ENCODE measurements at regions not wholly inside any gene's neighbourhood (a gene's known extent, or its start where the extent isn't known, plus 50 kb on each side); places are given as distances from the start of the nearest gene placed in this dataset.
A peak's percentile ranks its signal among the peaks of the same experiment; 100 is the strongest.

- DNase-seq: no peak
Measured at GRCh38 chr4:80145739-80146138, 51.6 kb upstream of the PRDM8 start.

DNA sequence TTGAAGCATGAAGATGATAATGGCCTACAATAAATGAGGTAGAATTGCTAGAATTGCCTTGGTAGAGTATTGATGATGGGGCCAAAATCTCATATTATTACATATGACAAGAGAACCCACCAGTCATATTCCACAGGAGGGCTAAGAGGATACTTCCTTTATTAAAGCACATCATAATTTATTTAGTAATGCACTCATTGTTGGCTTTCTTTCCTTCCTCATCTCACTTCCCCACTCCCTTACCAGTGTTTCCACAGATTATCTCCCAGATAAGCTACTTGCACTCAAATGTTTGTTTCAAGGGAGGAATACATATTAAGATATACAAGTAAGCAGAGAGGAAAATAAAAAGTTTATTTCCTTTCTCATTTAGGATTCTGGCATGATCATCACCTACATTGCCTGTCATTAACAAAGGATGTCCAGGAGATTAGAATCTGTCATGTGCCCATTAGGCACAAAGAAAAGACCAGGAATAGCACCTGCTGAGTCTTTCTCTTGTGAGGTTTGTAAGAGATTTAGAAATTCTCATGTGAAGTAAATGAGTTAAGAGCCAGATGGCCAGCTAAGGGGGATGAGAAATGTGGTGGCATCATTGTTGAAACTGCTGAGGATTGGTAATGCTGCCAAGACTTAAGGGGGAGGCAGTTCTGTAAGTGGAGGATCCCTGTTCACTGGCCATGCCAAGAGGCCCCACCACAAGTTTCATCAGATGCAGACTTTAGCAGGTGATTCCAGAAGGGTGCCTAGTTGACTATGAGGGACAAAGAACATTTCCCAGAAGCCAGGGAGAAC lies 52.4 kb upstream of the PRDM8 start:
- no peak for DNase-seq

GRCh38 chr4:80143307-80143679 lies 54.0 kb upstream of the PRDM8 start:
- no peak for DNase-seq

GRCh38 chr4:80142394-80143306 lies 54.7 kb upstream of the PRDM8 start:
- DNase-seq: no peak

GRCh38 chr4:80141543-80141942 lies 55.8 kb upstream of the PRDM8 start:
- DNase-seq: no peak

GRCh38 chr4:80140194-80140593 lies 57.1 kb upstream of the PRDM8 start:
- DNase-seq: no peak

DNA sequence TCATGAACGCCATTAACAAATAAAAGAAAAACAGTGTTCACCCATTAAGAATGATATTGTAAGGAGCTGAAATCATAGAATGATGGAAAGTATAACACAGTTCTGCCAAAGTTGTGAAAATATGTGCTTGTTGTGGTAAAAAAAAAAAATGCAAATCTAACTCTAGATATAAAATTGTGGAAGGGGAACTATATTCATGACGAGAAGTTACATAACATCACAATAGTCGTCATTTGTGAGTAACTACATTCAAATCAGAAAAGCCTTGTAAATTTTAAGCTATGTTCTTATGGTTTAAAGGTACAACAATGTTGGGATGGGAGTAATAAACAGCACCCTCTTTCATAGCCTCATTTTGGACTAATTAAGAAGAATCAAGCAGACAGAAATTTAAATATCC lies 57.6 kb upstream of the PRDM8 start:
- DNase-seq: no peak

- DNase-seq: peak; percentile 44 to 47
Measured at GRCh38 chr4:80138551-80139538, 58.5 kb upstream of the PRDM8 start.

DNA sequence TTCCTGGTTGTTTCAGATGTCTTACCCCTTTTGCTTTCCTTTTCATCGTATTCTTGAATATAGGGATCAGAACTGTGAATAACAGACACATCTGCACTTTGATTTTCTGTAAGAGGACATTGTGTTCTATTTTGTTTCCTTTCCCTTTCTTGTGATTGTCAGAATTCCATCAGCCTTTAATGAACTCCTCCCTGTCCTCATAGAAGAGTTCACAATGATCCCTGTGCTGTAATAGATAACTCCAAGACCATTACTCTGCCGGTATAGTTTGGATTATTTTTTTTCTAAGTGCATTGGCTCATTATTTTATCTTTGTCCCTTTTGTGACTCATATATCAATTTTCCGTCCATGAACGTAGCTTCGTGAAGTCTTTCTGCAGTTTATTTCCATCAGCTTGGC lies 59.7 kb upstream of the PRDM8 start:
- no peak for DNase-seq

DNA sequence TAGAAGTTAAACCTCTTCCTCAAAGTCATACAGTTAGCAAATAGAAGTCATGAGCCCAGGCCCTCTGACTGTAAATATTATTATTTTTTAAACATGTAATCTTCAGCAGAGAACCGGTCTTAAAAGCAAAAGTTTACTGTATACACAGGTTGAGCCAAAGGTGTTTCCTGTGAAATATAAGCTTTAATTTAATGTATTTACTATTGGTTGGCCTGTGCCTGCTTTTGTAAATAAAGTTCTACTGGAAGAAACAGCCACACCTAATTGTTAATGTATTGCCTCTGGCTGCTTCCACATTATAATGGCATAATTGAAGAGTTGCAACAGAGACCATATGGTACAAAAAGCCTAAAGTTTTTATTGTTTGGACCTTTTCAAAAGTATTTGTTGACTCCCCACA lies 61.0 kb upstream of the PRDM8 start:
- DNase-seq: no peak

DNA sequence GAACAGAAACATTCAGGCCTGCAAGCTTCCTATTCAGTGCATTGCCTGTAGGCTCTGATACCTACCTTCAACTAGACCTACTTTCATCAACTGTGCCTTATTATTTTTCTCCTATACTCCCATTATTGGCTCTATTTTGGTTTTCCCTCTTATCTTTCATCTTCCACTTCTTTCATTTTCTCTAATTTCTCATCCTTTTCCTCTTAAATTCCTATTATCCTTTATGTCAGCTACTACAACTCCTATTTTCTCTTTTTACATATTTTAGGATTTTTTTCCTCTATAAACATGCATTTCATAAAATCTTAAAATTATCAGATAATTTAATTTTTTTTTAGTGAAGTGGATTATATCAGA lies 61.6 kb upstream of the PRDM8 start:
- no peak for DNase-seq

GRCh38 chr4:80134936-80135701 lies 62.1 kb upstream of the ANTXR2 start:
- DNase-seq: no peak

- no peak for DNase-seq
Measured at GRCh38 chr4:80133240-80133783, 60.3 kb upstream of the ANTXR2 start.

- no peak for DNase-seq
Measured at GRCh38 chr4:80129785-80130184, 56.8 kb upstream of the ANTXR2 start.

DNA sequence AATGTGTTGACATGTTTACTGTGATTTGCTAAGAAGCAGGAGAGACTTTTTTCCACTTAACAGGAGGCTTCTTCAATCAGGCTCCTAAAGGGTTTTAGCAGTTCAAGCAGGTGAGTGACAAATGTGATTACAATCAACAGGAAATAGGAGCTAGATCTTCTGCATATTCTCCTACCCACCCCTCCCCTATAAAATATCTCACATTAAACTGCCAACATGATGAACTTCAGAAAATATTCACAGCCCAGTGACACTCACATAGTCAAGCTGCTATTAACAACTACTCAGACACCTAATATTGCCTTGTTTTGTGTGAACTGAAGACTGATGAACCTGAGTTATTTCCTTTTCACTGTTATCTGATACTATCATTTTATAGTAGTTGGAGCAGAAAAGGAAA lies 55.9 kb upstream of the ANTXR2 start:
- DNase-seq: no peak

DNA sequence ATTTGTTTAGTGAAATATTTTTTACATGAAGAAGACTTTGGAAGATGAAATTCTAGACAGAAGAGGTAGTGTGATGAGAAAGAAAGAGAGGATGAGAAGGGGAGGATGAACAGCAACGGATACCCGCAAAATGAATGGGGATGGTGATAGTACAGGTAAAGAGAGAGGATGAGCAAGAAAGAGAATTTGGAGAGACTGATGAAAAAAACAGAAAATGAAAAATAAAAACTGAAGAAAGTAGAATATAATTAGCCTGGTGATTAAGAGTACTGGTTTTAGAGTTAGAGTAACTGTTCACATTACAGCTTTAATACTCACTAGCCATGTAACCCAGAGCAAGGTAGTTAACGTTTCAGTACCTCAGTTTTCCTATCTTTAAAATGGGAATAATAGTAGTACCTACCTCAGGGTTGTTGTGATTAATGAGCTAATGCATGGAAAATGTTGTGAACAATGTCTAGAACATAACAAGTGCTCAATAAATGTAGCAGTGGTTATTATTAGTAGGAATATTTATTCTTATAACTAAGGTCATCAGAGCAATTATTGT lies 54.9 kb upstream of the ANTXR2 start:
- DNase-seq: no peak

DNA sequence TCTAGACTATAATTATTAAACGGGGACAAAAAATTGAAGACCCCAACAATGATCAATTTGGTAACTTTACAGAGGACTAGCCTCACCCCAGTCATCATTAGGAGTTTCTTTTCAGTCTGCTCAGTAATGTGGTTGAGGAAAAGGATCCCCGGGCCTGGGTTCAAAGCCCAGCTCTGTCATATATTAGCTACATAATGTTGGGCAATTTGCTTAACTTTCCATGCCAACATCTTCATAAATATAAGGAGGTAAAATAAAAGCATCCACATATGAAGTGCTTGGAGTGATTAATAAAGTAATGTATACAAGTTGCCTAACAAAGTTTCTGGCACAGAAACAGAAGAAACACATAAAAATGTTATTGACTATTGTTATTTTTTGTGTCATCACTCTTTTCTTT lies 53.4 kb upstream of the ANTXR2 start:
- no peak for DNase-seq

DNA sequence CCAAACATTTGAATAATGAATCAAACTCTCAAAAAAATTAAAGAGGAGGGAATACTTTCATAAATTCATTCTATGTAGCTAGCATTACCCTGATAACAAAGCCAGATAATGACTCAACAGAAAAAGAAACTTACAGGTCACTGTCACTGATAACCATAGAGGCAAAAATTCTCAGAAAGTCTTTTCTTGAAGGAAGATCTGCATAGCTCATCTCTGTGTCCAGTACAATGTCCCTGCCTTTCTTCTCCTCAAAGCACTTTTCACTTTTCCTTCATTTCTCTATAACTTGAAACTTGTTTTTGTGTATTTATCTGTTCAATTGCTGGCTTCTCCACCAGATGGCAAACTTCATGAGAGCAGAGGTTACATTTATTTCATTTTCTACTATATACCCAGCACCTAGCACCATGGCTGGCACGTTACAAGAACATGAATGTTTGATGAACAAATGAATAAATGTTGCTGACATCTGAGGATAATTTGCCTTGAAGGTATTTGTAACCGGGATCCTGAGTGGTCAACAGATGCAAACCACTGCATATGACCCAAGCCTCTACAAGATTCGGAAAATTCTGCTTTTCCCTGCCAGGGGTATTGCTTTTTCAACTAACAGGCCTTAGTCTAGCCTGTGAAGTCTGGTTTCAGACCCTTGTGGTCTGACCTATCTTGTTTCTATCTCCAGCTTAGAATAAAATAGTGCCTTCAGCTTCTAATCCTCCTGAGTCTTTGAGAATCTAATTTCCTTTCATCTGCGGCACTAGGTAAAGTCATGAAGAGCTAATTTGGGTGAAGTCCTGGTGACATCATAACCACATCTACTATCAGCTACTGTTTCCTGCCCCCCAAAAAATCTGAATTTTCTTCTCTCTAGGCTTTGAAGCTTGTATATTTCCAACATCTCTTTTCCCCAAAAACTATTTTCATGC lies 52.5 kb upstream of the ANTXR2 start:
- DNase-seq: peak in 1 of 2 donors; percentile 32

DNA sequence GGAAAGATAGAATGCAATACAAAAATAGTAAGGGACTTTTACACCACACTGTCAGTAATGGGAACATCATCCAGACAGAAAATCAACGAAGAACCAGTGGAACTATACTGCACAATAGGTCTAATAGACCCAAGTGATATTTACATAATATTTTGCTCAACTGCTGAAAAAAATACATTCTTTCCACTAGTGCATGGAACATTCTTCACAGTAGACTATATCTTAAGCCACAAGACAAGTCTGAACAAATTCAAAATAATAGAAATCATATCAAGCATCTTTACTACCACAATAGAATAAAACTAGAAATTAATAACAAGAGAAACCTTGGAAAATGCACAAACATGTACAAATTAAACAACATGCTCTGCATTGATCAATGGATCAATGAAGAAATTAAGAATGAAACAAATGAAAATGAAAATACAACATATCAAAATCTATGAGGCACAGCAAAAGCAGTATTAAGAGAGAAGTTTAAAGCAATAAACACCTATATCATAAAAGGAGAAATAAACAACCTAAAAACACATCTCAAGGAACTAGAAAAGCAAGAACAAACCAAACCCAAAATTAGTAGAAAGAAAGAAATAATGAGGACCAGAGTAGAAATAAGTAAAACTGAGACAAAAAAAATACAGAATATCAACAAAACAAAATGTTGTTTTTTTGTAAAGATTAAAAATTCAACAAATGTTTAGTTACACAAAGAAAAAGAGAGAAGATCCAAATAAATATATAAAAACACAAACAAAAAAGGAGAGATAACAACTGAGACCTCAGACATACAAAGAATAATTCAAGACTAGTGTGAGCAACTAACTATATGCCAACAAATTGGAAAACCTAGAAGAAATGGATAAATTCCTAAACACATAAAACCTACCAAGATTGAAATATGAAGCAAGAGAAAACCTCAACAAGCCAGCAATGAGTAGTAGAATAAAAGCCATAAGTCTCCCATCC lies 51.5 kb upstream of the ANTXR2 start:
- DNase-seq: no peak
